Psoas muscle (tissue), 7 donors: ENCODE measurements at regions not wholly inside any gene's neighbourhood (a gene's known extent, or its start where the extent isn't known, plus 50 kb on each side); places are given as distances from the start of the nearest gene placed in this dataset.

Experiments used
- ATAC-seq, 4 donors: fragments of 200-7000 bp; cut with Tn5 transposase; one replicate each; pipeline ENCODE4 v1.9.1; 2020; ENCODE audit warnings: moderate library complexity in 3 of 4, mild to moderate bottlenecking in 2 of 4
- DNase-seq, 2 donors: peaks; one replicate each; pipeline ENCODE4 v3.0.0-alpha.2; 2020
- H3K27ac ChIP-seq: fragments of 200-600 bp; one replicate; pipeline ENCODE4 v1.8.0; 2022
- H3K27me3 ChIP-seq, 3 donors: fragments of 200-600 bp in 1 of 3; one replicate each; pipeline versions ENCODE4 v1.6.1 to v1.8.0; 2013 to 2022; ENCODE audit warnings: low read length in 2 of 3, mild to moderate bottlenecking in 2 of 3, moderate library complexity in 1 of 3; ENCODE audit not compliant: insufficient read depth in 3 of 3
- H3K36me3 ChIP-seq, 2 donors: fragments of 200-600 bp in 1 of 2; one replicate each; pipeline versions ENCODE4 v1.6.1 to v1.8.0; 2013 to 2022; ENCODE audit warnings: low read depth in 1 of 2, mild to moderate bottlenecking in 1 of 2, moderate library complexity in 1 of 2; ENCODE audit not compliant: insufficient read depth in 1 of 2
- H3K4me1 ChIP-seq: fragments of 200-600 bp; one replicate; pipeline ENCODE4 v1.8.0; 2022
- H3K4me3 ChIP-seq: fragments of 200-600 bp; one replicate; pipeline ENCODE4 v1.8.0; 2022; ENCODE audit warnings: mild to moderate bottlenecking
- H3K9me3 ChIP-seq: fragments of 200-600 bp; one replicate; pipeline ENCODE4 v1.8.0; 2022
- WGBS, 3 donors: extraction: QIAGEN DNeasy Blood & Tissue Kit; methylation state at CpG; one replicate each; pipeline versions ENCODE4 v1.1.6 to v1.1.7; 2013; 5-methylcytosine and 5-hydroxymethylcytosine counted together
- intact Hi-C, 2 donors: fragments of 100-400 bp; cut with DNase I; formaldehyde crosslinking; loops; one replicate each; pipeline versions ENCODE4 v1.11.0 to v1.14.2; 2022
- TF ChIP-seq, protein P1 (sequence below): fragments of 200-600 bp; IDR thresholded peaks from one replicate; pipeline ENCODE4 v1.8.0; 2022; ENCODE audit warnings: antibody characterized with exemption
- donor health status: healthy with polysubstance abuse.
- donor health status: DM: no; HTN: no; CAD: no; lungs with moderate emphysema.
- donor health status: Bipolar disorder and iron deficiency.
- donor health status: healthy.
- donor health status: DM: yes; HTN: yes; CAD: no.
- donor health status: DM: no; HTN: no; CAD: no.
- donor health status: DM: yes; HTN: yes; CAD: no.

GRCh38 chr1:95449516-95449915, 215.5 kb downstream of the RWDD3 start:
- TF ChIP-seq, protein P1, sequence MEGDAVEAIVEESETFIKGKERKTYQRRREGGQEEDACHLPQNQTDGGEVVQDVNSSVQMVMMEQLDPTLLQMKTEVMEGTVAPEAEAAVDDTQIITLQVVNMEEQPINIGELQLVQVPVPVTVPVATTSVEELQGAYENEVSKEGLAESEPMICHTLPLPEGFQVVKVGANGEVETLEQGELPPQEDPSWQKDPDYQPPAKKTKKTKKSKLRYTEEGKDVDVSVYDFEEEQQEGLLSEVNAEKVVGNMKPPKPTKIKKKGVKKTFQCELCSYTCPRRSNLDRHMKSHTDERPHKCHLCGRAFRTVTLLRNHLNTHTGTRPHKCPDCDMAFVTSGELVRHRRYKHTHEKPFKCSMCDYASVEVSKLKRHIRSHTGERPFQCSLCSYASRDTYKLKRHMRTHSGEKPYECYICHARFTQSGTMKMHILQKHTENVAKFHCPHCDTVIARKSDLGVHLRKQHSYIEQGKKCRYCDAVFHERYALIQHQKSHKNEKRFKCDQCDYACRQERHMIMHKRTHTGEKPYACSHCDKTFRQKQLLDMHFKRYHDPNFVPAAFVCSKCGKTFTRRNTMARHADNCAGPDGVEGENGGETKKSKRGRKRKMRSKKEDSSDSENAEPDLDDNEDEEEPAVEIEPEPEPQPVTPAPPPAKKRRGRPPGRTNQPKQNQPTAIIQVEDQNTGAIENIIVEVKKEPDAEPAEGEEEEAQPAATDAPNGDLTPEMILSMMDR, result no peak
- Histone ChIP-seq H3K4me3 (no peak overlapping the region), H3K27ac (no peak overlapping the region), H3K27me3 (peaks cover 0 to 2% (median 0%) of the 10 kb centered on the region in 3 donors), H3K4me1 (no peaks in the 10 kb centered on the region), H3K36me3 (no peaks in the 10 kb centered on the region), H3K9me3 (no peaks in the 10 kb centered on the region)
- WGBS, 3 donors, result 91 to 93% (median 91%) methylated on average over 3 of the region's 3 CpGs
- intact Hi-C loops, result no loop called here
- ATAC-seq (no peak), DNase-seq (no peak)

GRCh38 chr1:95451054-95451453, 217.0 kb downstream of the RWDD3 start:
- H3K4me3 ChIP-seq, result no peak overlapping the region
- no peaks in the 10 kb centered on the region for H3K9me3 ChIP-seq
- ATAC-seq (no peak), DNase-seq (no peak)
- intact Hi-C loops, result no loop called here
- H3K36me3 ChIP-seq, result no peaks in the 10 kb centered on the region
- TF ChIP-seq, protein P1, result no peak
- no peaks in the 10 kb centered on the region for H3K4me1 ChIP-seq
- no peak overlapping the region for H3K27ac ChIP-seq
- peaks cover 0 to 2% (median 0%) of the 10 kb centered on the region in 3 donors for H3K27me3 ChIP-seq
- WGBS, 3 donors, result 73 to 79% (median 76%) methylated on average over 3 of the region's 3 CpGs

- no peaks in the 10 kb centered on the region for H3K4me1 ChIP-seq
- DNase-seq (no peak), ATAC-seq (no peak)
- no peak overlapping the region for H3K4me3 ChIP-seq
- H3K27me3 ChIP-seq, result peaks cover 0 to 2% (median 0%) of the 10 kb centered on the region in 3 donors
- H3K9me3 ChIP-seq, result no peaks in the 10 kb centered on the region
- intact Hi-C loops, result no loop called here
- TF ChIP-seq, protein P1, result no peak
- H3K36me3 ChIP-seq, result no peaks in the 10 kb centered on the region
- H3K27ac ChIP-seq, result no peak overlapping the region
- WGBS, 3 donors, result 35 to 47% (median 36%) methylated on average over 3 of the region's 3 CpGs
Observed at GRCh38 chr1:95451904-95452303, 217.9 kb downstream of the RWDD3 start.

DNA sequence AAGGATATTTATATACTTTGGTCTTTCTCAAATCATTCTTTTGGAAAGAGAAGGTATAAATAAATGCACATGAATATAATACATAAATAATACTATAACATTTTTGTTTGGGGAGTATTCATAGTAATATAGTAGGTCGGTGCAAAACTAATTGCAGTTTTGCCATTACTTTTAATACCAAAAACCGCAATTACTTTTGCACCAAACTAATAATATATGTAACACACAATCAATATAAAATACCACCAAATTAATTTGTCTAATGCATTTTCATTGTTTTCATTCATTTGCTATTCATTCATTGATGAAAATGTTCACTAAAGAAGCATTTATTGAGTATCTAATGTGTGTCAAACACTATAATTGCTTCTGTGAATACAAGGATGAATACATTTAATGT, 219.0 kb downstream of the RWDD3 start:
- Histone ChIP-seq H3K27ac (no peak overlapping the region), H3K36me3 (no peaks in the 10 kb centered on the region), H3K4me1 (no peaks in the 10 kb centered on the region), H3K9me3 (no peaks in the 10 kb centered on the region), H3K27me3 (peaks cover 0 to 2% (median 0%) of the 10 kb centered on the region in 3 donors), H3K4me3 (no peak overlapping the region)
- 94 to 96% (median 95%) methylated on average over 2 of the region's 2 CpGs for WGBS, 3 donors
- intact Hi-C loops, result no loop called here
- DNase-seq (no peak), ATAC-seq (no peak)
- TF ChIP-seq, protein P1, result no peak

DNA sequence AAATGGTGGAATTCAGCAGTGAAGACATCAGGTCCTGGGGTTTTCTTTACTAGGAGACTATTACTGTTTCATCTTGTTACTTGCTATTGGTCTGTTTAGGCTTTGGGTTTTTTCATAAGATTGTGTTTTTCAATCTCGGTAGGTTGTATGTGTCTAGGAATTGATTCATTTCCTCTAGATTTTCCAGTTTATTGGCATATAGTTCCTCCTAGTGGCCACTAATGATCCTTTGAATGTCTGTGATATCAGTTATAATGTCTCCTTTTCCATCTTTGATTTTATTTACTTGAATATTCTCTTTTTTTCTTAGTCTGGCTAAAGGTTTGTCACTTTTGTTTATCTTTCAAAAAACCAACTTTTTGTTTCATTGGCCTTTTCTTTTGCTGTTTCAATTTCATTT, 233.0 kb downstream of the RWDD3 start:
- no peak overlapping the region for H3K27ac ChIP-seq
- no peaks in the 10 kb centered on the region for H3K27me3 ChIP-seq
- H3K9me3 ChIP-seq, result no peaks in the 10 kb centered on the region
- no peaks in the 10 kb centered on the region for H3K36me3 ChIP-seq
- intact Hi-C loops, result no loop called here
- TF ChIP-seq, protein P1, result no peak
- ATAC-seq (no peak), DNase-seq (no peak)
- 20 to 32% (median 26%) methylated on average over 1 of the region's 1 CpG for WGBS, 3 donors
- H3K4me3 ChIP-seq, result no peak overlapping the region
- no peaks in the 10 kb centered on the region for H3K4me1 ChIP-seq
